HEK293 (cell line): ENCODE measurements at regions not wholly inside any gene's neighbourhood (a gene's known extent, or its start where the extent isn't known, plus 50 kb on each side); places are given as distances from the start of the nearest gene placed in this dataset.

Experiments
- CTCF ChIA-PET: fragments of 350-600 bp; formaldehyde crosslinking; extraction: SDS; loops from one replicate; lab custom pipeline; 2021; ENCODE audit warnings: antibody characterized with exemption; lab: Yijun Ruan, JAX
- POLR2A ChIA-PET: fragments of 300-600 bp; formaldehyde crosslinking; extraction: SDS; loops from one replicate; lab custom pipeline; 2020; ENCODE audit warnings: antibody characterized with exemption, inconsistent platforms; lab: Yijun Ruan, JAX
- H3K27ac ChIP-seq: fragments of 200-500 bp; sonication (Bioruptor generic); 2 replicates; pipeline ENCODE4 v1.5.1; 2014; ENCODE audit warnings: low read depth, low read length, control low read depth, inconsistent platforms; ENCODE audit errors: extremely low read depth
- H3K36me3 ChIP-seq, 2 experiments: fragments of 200-500 bp in 1 of 2; sonication (Bioruptor generic) in 1 of 2; 1 replicate in 1 of 2; 2 replicates in 1 of 2; pipeline ENCODE4 v1.5.1; 2014 to 2017; ENCODE audit warnings: inconsistent platforms in 2 of 2, low read length in 2 of 2; ENCODE audit not compliant: control insufficient read depth in 2 of 2, insufficient read depth in 1 of 2
- H3K4me1 ChIP-seq: fragments of 200-500 bp; sonication (Bioruptor generic); 2 replicates; pipeline ENCODE4 v1.5.1; 2014; ENCODE audit warnings: mild to moderate bottlenecking, low read length, inconsistent platforms; ENCODE audit not compliant: control insufficient read depth, insufficient read depth
- H3K4me3 ChIP-seq: 2 replicates; pipeline ENCODE4 v1.5.1; 2011; ENCODE audit warnings: low read depth, mild to moderate bottlenecking, control low read depth, low read length, moderate library complexity
- H3K9me3 ChIP-seq: fragments of 200-500 bp; sonication (Bioruptor generic); 2 replicates; pipeline ENCODE4 v1.5.1; 2014; ENCODE audit warnings: low read depth, low read length, inconsistent platforms; ENCODE audit not compliant: control insufficient read depth, insufficient read depth
- BCL11A ChIP-seq: fragments of 450-650 bp; formaldehyde crosslinking; IDR thresholded peaks from 2 replicates; pipeline ENCODE4 v1.5.1; 2016; ENCODE audit warnings: low read depth, missing biosample characterization, missing genetic modification characterization
- BCL6B ChIP-seq: fragments of 450-650 bp; formaldehyde crosslinking; IDR thresholded peaks from 2 replicates; pipeline ENCODE4 v1.5.1; 2017; ENCODE audit warnings: missing biosample characterization, missing genetic modification characterization
- HOXD13 ChIP-seq: sonication (generic); formaldehyde crosslinking; IDR thresholded peaks from 2 replicates; pipeline ENCODE4 v1.8.0; 2022; ENCODE audit warnings: missing genetic modification reagents, borderline replicate concordance
- IKZF3 ChIP-seq: fragments of 450-650 bp; IDR thresholded peaks from 2 replicates; pipeline ENCODE4 v1.5.0; 2018; ENCODE audit warnings: missing biosample characterization, mild to moderate bottlenecking, missing genetic modification characterization, moderate library complexity
- KLF8 ChIP-seq: fragments of 450-650 bp; formaldehyde crosslinking; IDR thresholded peaks from 2 replicates; pipeline ENCODE4 v1.5.1; 2016; ENCODE audit warnings: missing biosample characterization, missing genetic modification characterization
- MYNN ChIP-seq: fragments of 450-650 bp; formaldehyde crosslinking; IDR thresholded peaks from 2 replicates; pipeline ENCODE4 v1.5.1; 2016; ENCODE audit warnings: missing biosample characterization, missing genetic modification characterization, borderline replicate concordance
- PRDM1 ChIP-seq: fragments of 450-650 bp; formaldehyde crosslinking; IDR thresholded peaks from 2 replicates; pipeline ENCODE4; 2016; ENCODE audit warnings: missing biosample characterization, missing genetic modification characterization
- TCF7L2 ChIP-seq: IDR thresholded peaks from 2 replicates; pipeline ENCODE4 v1.6.1; 2011; ENCODE audit warnings: low read depth, mild to moderate bottlenecking, inconsistent platforms, low read length, moderate library complexity, borderline replicate concordance
- ZBTB21 ChIP-seq: fragments of 450-650 bp; formaldehyde crosslinking; IDR thresholded peaks from 2 replicates; pipeline ENCODE4 v1.5.1; 2017; ENCODE audit warnings: missing biosample characterization, missing genetic modification characterization
- ZNF121 ChIP-seq: fragments of 450-650 bp; formaldehyde crosslinking; IDR thresholded peaks from 2 replicates; pipeline ENCODE4 v1.5.1; 2016; ENCODE audit warnings: missing biosample characterization, missing genetic modification characterization
- ZNF132 ChIP-seq: fragments of 450-650 bp; formaldehyde crosslinking; IDR thresholded peaks from 2 replicates; pipeline ENCODE4 v1.5.1; 2017; ENCODE audit warnings: missing biosample characterization, missing genetic modification characterization, borderline replicate concordance
- ZNF16 ChIP-seq: fragments of 450-650 bp; formaldehyde crosslinking; IDR thresholded peaks from 2 replicates; pipeline ENCODE4 v1.5.1; 2016; ENCODE audit warnings: low read depth, missing biosample characterization, missing genetic modification characterization
- ZNF2 ChIP-seq: fragments of 450-650 bp; formaldehyde crosslinking; IDR thresholded peaks from 2 replicates; pipeline ENCODE4 v1.5.1; 2016; ENCODE audit warnings: missing biosample characterization, missing genetic modification characterization
- ZNF24 ChIP-seq: fragments of 450-650 bp; formaldehyde crosslinking; IDR thresholded peaks from 2 replicates; pipeline ENCODE4 v1.5.1; 2016; ENCODE audit warnings: missing biosample characterization, missing genetic modification characterization
- ZNF248 ChIP-seq: fragments of 450-650 bp; formaldehyde crosslinking; IDR thresholded peaks from 2 replicates; pipeline ENCODE4 v1.5.1; 2017; ENCODE audit warnings: missing biosample characterization, missing genetic modification characterization
- ZNF292 ChIP-seq: fragments of 450-650 bp; formaldehyde crosslinking; IDR thresholded peaks from 2 replicates; pipeline ENCODE4 v1.5.1; 2016; ENCODE audit warnings: low read depth, missing biosample characterization, missing genetic modification characterization, borderline replicate concordance
- ZNF341 ChIP-seq: fragments of 450-650 bp; formaldehyde crosslinking; IDR thresholded peaks from 2 replicates; pipeline ENCODE4; 2016; ENCODE audit warnings: low read depth, missing biosample characterization, missing genetic modification characterization
- ZNF394 ChIP-seq: fragments of 450-650 bp; formaldehyde crosslinking; IDR thresholded peaks from 2 replicates; pipeline ENCODE4 v1.5.1; 2016; ENCODE audit warnings: missing biosample characterization, missing genetic modification characterization, mild to moderate bottlenecking, moderate library complexity, borderline replicate concordance
- ZNF398 ChIP-seq: fragments of 450-650 bp; formaldehyde crosslinking; IDR thresholded peaks from 2 replicates; pipeline ENCODE4 v1.5.1; 2017; ENCODE audit warnings: missing biosample characterization, missing genetic modification characterization
- ZNF544 ChIP-seq: fragments of 450-650 bp; formaldehyde crosslinking; IDR thresholded peaks from 2 replicates; pipeline ENCODE4 v1.5.0; 2017; ENCODE audit warnings: missing biosample characterization, missing genetic modification characterization
- ZNF658 ChIP-seq: fragments of 450-650 bp; formaldehyde crosslinking; IDR thresholded peaks from 2 replicates; pipeline ENCODE4; 2016; ENCODE audit warnings: missing biosample characterization, missing genetic modification characterization
- ZNF768 ChIP-seq: fragments of 450-650 bp; formaldehyde crosslinking; IDR thresholded peaks from 2 replicates; pipeline ENCODE4 v1.5.1; 2018; ENCODE audit warnings: missing biosample characterization, mild to moderate bottlenecking, missing genetic modification characterization
- ZNF792 ChIP-seq: fragments of 450-650 bp; formaldehyde crosslinking; IDR thresholded peaks from 2 replicates; pipeline ENCODE4 v1.5.1; 2016; ENCODE audit warnings: missing biosample characterization, missing genetic modification characterization
- ZSCAN16 ChIP-seq: fragments of 450-650 bp; formaldehyde crosslinking; IDR thresholded peaks from 2 replicates; pipeline ENCODE4 v1.5.1; 2016; ENCODE audit warnings: missing biosample characterization, missing genetic modification characterization
- TF ChIP-seq, protein P1 (sequence below): fragments of 450-650 bp; formaldehyde crosslinking; IDR thresholded peaks from 2 replicates; pipeline ENCODE4 v1.5.1; 2016; ENCODE audit warnings: missing biosample characterization, missing genetic modification characterization, borderline replicate concordance
- TF ChIP-seq, protein P2 (sequence below): fragments of 450-650 bp; formaldehyde crosslinking; IDR thresholded peaks from 2 replicates; pipeline ENCODE4 v1.5.1; 2016; ENCODE audit warnings: missing biosample characterization, missing genetic modification characterization

GRCh38 chr10:36094096-36094495 is 452.0 kb upstream of the FZD8 start (continued):
- TF ChIP-seq, protein P1, sequence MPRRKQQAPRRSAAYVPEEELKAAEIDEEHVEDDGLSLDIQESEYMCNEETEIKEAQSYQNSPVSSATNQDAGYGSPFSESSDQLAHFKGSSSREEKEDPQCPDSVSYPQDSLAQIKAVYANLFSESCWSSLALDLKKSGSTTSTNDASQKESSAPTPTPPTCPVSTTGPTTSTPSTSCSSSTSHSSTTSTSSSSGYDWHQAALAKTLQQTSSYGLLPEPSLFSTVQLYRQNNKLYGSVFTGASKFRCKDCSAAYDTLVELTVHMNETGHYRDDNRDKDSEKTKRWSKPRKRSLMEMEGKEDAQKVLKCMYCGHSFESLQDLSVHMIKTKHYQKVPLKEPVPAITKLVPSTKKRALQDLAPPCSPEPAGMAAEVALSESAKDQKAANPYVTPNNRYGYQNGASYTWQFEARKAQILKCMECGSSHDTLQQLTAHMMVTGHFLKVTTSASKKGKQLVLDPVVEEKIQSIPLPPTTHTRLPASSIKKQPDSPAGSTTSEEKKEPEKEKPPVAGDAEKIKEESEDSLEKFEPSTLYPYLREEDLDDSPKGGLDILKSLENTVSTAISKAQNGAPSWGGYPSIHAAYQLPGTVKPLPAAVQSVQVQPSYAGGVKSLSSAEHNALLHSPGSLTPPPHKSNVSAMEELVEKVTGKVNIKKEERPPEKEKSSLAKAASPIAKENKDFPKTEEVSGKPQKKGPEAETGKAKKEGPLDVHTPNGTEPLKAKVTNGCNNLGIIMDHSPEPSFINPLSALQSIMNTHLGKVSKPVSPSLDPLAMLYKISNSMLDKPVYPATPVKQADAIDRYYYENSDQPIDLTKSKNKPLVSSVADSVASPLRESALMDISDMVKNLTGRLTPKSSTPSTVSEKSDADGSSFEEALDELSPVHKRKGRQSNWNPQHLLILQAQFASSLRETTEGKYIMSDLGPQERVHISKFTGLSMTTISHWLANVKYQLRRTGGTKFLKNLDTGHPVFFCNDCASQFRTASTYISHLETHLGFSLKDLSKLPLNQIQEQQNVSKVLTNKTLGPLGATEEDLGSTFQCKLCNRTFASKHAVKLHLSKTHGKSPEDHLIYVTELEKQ (tag by site-specific recombination) = no peak
- no peak for TF ChIP-seq KLF8 (tag by site-specific recombination)
- no peak for TF ChIP-seq ZNF544
- no peak for TF ChIP-seq ZNF248
- TF ChIP-seq HOXD13 (CRISPR knock-in tag) = no peak
- TF ChIP-seq ZNF792 (tag by site-specific recombination) = no peak
- TF ChIP-seq PRDM1 (tag by site-specific recombination) = no peak

DNA sequence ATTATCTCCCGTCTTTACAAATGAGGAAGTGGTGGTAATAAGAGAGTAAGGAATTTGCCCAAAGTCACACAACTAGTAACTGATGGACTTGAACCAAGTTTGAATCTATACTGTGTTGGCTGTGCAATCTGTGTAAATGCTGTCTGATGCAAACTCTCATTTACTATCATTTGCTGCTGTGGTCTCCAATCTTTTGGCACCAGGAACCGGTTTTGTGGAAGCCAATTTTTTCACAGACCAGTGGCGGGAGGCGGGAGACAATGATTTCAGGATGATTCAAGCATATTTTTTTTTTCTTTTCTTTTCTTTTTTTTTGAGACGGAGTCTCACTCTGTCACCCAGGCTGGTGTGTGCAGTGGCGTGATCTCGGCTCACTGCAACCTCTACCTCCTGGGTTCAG is 450.0 kb upstream of the FZD8 start:
- POLR2A ChIA-PET = no interaction called here
- no peak overlapping the region for H3K4me3 ChIP-seq
- CTCF ChIA-PET = interaction anchor here (0.6 kb wide), 1 partner anchor 26 kb away, joined by 3 read pairs; no protein-coding TSS in a partner anchor

DNA sequence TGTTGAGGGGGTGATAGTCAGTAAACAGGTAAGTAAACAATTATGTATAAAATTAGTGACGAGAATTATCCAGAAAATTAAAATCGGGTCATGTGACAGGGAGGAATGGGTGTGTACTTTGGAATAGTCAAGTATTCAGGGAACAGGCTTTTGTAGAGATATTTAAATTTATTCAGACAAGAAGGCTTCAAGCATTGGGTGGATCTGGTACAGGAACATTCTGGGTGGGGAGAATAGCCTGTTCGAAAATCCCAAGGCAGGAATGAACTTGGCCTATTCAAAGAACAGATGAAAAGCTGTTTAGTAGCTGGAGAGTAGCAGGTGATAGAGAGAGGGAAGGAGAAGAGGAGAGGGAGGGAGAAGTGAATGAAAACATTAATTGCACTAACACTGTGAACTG is 448.9 kb upstream of the FZD8 start:
- Histone ChIP-seq H3K4me1 (no peaks in the 10 kb centered on the region), H3K9me3 (no peaks in the 10 kb centered on the region), H3K4me3 (no peak overlapping the region), H3K36me3 (no peaks in the 10 kb centered on the region), H3K27ac (no peak overlapping the region)
- ChIA-PET CTCF (no interaction called here), POLR2A (no interaction called here)
- TF ChIP-seq, protein P2, sequence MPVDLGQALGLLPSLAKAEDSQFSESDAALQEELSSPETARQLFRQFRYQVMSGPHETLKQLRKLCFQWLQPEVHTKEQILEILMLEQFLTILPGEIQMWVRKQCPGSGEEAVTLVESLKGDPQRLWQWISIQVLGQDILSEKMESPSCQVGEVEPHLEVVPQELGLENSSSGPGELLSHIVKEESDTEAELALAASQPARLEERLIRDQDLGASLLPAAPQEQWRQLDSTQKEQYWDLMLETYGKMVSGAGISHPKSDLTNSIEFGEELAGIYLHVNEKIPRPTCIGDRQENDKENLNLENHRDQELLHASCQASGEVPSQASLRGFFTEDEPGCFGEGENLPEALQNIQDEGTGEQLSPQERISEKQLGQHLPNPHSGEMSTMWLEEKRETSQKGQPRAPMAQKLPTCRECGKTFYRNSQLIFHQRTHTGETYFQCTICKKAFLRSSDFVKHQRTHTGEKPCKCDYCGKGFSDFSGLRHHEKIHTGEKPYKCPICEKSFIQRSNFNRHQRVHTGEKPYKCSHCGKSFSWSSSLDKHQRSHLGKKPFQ (tag by site-specific recombination) = no peak
- no peak for TF ChIP-seq ZNF398 (tag by site-specific recombination)
- no peak for TF ChIP-seq ZNF121 (tag by site-specific recombination)
- no peak for TF ChIP-seq ZNF394 (tag by site-specific recombination)
- no peak for TF ChIP-seq ZNF2
- TF ChIP-seq ZSCAN16 = no peak
- TF ChIP-seq MYNN = no peak

More for the DNA sequence above, 450.0 kb upstream of the FZD8 start:
- H3K4me1 ChIP-seq = no peaks in the 10 kb centered on the region
- H3K27ac ChIP-seq = no peak overlapping the region
- TF ChIP-seq ZNF658 (tag by site-specific recombination) = no peak
- no peak for TF ChIP-seq TCF7L2
- TF ChIP-seq ZNF292 (tag by site-specific recombination) = no peak
- TF ChIP-seq BCL6B (tag by site-specific recombination) = no peak
- TF ChIP-seq IKZF3 (tag by site-specific recombination) = no peak
- TF ChIP-seq ZNF24 (tag by site-specific recombination) = no peak
- TF ChIP-seq ZNF768 (tag by site-specific recombination) = no peak
- no peak for TF ChIP-seq ZNF398 (tag by site-specific recombination)
- no peak for TF ChIP-seq BCL11A (tag by site-specific recombination)
- no peak for TF ChIP-seq ZNF132 (tag by site-specific recombination)
- no peak for TF ChIP-seq ZNF341 (tag by site-specific recombination)
- TF ChIP-seq ZBTB21 (tag by site-specific recombination) = no peak
- no peak for TF ChIP-seq ZNF16
- H3K9me3 ChIP-seq = no peaks in the 10 kb centered on the region
- no peaks in the 10 kb centered on the region for H3K36me3 ChIP-seq
